ENCODE measurements at regions not wholly inside any gene's neighbourhood (a gene's known extent, or its start where the extent isn't known, plus 50 kb on each side); places are given as distances from the start of the nearest gene placed in this dataset.
A peak's percentile ranks its signal among the peaks of the same experiment; 100 is the strongest.

GRCh38 chr20:57095426-57095825 is 171.0 kb downstream of the BMP7 start:
- no peak overlapping the region for H3K4me3 ChIP-seq
- no peak overlapping the region for H3K27ac ChIP-seq
- H3K9me3 ChIP-seq, result peaks cover 0 to 3% (median 0%) of the 10 kb centered on the region in 8 donors
- H3K36me3 ChIP-seq, result no peaks in the 10 kb centered on the region
- TF ChIP-seq POLR2A (IDR thresholded peaks at IDR 0.05) (no peak), CTCF (IDR thresholded peaks at IDR 0.05 in 8 of 11, conservative IDR thresholded peaks at IDR 0.05 in 3 of 11) (no peak), POLR2AphosphoS5 (IDR thresholded peaks at IDR 0.05) (no peak)
- peaks cover 0 to 37% (median 4%) of the 10 kb centered on the region in 7 donors for H3K27me3 ChIP-seq (replicated peaks in 1 of 7)
- H3K4me1 ChIP-seq, result peaks cover 0 to 9% (median 4%) of the 10 kb centered on the region in 6 donors
- DNase-seq, result no peak
- intact Hi-C loops (cut with DNase I; ENCODE audit: low total_unique reads), result no loop called here
- WGBS, 5 donors, result 82 to 95% (median 83%) methylated on average over 3 of the region's 3 CpGs

DNA sequence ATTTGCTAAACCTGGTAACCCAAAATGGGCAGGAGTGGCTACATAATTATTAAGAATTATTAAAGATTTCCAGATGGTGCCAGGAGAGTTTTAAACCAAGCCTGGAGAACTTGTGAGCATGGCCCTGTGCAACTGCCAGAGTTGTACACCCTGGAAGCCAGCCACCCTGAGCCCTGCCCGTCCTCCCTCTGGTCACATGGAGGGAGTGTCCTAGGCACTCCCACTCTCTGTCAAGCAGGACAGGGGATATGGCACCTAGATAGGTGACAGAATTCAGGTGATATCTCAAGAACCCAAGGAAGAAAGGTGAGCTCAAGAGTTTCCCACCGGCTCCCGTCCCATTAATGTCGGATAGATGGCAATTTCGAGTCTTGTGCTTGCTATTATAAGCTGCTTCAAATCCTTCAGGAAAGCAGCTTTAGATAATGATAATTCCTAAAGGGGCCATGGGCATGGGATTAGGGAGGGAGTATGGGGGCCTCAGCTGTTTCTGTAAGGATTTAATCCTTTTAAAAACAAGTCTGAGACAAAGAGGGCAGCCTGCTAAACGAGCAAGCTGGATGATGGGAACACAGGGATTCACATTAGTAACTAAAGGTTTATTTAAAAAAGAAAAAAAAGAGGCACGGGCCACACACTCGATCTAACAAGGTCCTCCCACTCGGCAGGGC is 169.1 kb downstream of the BMP7 start:
- Histone ChIP-seq H3K9me3 (peaks cover 0 to 7% (median 0%) of the 10 kb centered on the region in 8 donors), H3K36me3 (no peaks in the 10 kb centered on the region), H3K27me3 (replicated peaks in 1 of 7) (peaks cover 0 to 28% (median 0%) of the 10 kb centered on the region in 7 donors), H3K4me3 (no peak overlapping the region), H3K27ac (no peak overlapping the region), H3K4me1 (peaks cover 0 to 1% (median under 1%) of the 10 kb centered on the region in 6 donors)
- no peak for TF ChIP-seq POLR2AphosphoS5 (IDR thresholded peaks at IDR 0.05)
- no peak for TF ChIP-seq POLR2A (IDR thresholded peaks at IDR 0.05)
- TF ChIP-seq CTCF (IDR thresholded peaks at IDR 0.05 in 8 of 11, conservative IDR thresholded peaks at IDR 0.05 in 3 of 11), result no peak
- WGBS, 5 donors, result 59 to 80% (median 70%) methylated on average over 9 of the region's 9 CpGs
- peak; percentile 49 for DNase-seq
- intact Hi-C loops (cut with DNase I; ENCODE audit: low total_unique reads), result no loop called here

DNA sequence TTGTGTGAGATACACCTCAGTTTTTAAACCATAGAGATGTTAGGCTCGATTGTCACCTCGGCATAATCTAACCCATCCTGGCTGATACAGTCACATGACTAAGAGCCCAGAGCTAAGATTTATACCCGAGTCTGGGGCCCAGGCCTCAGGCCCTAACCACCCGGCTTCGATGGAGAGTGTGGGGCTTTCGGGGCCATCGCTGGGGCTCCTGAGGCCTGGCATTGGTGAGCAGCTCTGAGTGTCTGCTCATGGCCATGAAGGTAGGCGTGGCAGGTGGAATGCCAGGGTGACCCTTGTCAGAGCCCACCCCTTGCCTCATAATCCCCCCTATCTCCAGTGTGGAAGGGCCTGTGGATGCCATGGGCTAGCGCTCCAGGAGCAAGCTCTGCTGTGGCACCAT is 164.3 kb downstream of the BMP7 start:
- intact Hi-C loops (cut with DNase I; ENCODE audit: low total_unique reads), result no loop called here
- H3K27me3 ChIP-seq (replicated peaks in 1 of 7), result peaks cover 0 to 23% (median 0%) of the 10 kb centered on the region in 7 donors
- peaks cover 0 to 7% (median 0%) of the 10 kb centered on the region in 8 donors for H3K9me3 ChIP-seq
- no peaks in the 10 kb centered on the region for H3K4me1 ChIP-seq
- H3K36me3 ChIP-seq, result no peaks in the 10 kb centered on the region
- TF ChIP-seq POLR2A (IDR thresholded peaks at IDR 0.05) (no peak), POLR2AphosphoS5 (IDR thresholded peaks at IDR 0.05) (no peak), CTCF (IDR thresholded peaks at IDR 0.05 in 8 of 11, conservative IDR thresholded peaks at IDR 0.05 in 3 of 11) (no peak)
- DNase-seq, result no peak
- H3K27ac ChIP-seq, result no peak overlapping the region
- H3K4me3 ChIP-seq, result no peak overlapping the region
- WGBS, 5 donors, result 85 to 91% (median 88%) methylated on average over 4 to 9 of the region's 9 CpGs

GRCh38 chr20:57102566-57102965 is 163.9 kb downstream of the BMP7 start:
- DNase-seq, result no peak

More at GRCh38 chr20:57102566-57102965, 163.9 kb downstream of the BMP7 start:
- Histone ChIP-seq H3K4me3 (no peak overlapping the region), H3K36me3 (no peaks in the 10 kb centered on the region), H3K4me1 (no peaks in the 10 kb centered on the region), H3K27ac (no peak overlapping the region), H3K27me3 (replicated peaks in 1 of 7) (peaks cover 0 to 19% (median 0%) of the 10 kb centered on the region in 7 donors), H3K9me3 (peaks cover 0 to 7% (median 0%) of the 10 kb centered on the region in 8 donors)
- intact Hi-C loops (cut with DNase I; ENCODE audit: low total_unique reads), result no loop called here
- no peak for TF ChIP-seq POLR2A (IDR thresholded peaks at IDR 0.05)
- TF ChIP-seq CTCF (IDR thresholded peaks at IDR 0.05 in 8 of 11, conservative IDR thresholded peaks at IDR 0.05 in 3 of 11), result no peak
- TF ChIP-seq POLR2AphosphoS5 (IDR thresholded peaks at IDR 0.05), result no peak
- 87 to 92% (median 90%) methylated on average over 10 of the region's 10 CpGs for WGBS, 5 donors
